ENCODE measurements at regions not wholly inside any gene's neighbourhood (a gene's known extent, or its start where the extent isn't known, plus 50 kb on each side); places are given as distances from the start of the nearest gene placed in this dataset.

GRCh38 chr9:117486426-117486825, 71.6 kb upstream of the ASTN2 start:
- DNase-seq = no peak

GRCh38 chr9:117485176-117485575, 70.3 kb upstream of the ASTN2 start:
- DNase-seq = no peak

GRCh38 chr9:117480729-117481128, 65.9 kb upstream of the ASTN2 start:
- no peak for DNase-seq

GRCh38 chr9:117480253-117480652, 65.4 kb upstream of the ASTN2 start:
- no peak for DNase-seq

GRCh38 chr9:117473293-117473692, 58.4 kb upstream of the ASTN2 start:
- DNase-seq = no peak

- DNase-seq = no peak
These were observed 56.0 kb upstream of the ASTN2 start for GRCh38 chr9:117470902-117471301.

- no peak for DNase-seq
These were observed 55.6 kb upstream of the ASTN2 start for GRCh38 chr9:117470455-117470854.

GRCh38 chr9:117466111-117466510, 51.3 kb upstream of the ASTN2 start:
- no peak for DNase-seq

GRCh38 chr9:117465706-117466105, 50.8 kb upstream of the ASTN2 start:
- DNase-seq = no peak

- DNase-seq = no peak
These were observed 50.2 kb upstream of the ASTN2 start for GRCh38 chr9:117464941-117465616.
